ENCODE measurements at regions not wholly inside any gene's neighbourhood (a gene's known extent, or its start where the extent isn't known, plus 50 kb on each side); places are given as distances from the start of the nearest gene placed in this dataset.

DNA sequence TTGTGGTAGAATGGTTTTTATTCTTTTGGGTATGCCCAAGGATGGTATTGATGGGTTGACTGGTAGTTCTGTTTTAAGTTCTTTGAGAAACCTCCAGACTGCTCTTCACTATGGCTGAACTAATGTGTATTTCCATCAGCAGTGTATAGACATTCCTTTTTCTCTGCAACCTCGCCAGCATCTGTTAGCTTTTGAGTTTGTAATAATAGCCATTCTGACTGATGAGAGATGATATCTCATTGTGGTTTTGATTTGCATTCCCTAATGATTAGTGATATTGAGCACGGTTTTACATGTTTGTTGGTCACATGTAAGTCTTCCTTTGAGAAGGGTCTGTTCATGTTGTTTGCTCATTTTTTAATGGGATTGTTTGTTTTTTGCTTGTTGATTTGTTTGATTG lies 1348.7 kb upstream of the NXPH2 start:
- ChIA-PET POLR2A (no interaction called here), CTCF (no interaction called here)
- ATAC-seq = no peak
- intact Hi-C loops (cut with micrococcal nuclease; ENCODE audit: unreplicated experiment) = no loop called here
- no peaks in the 10 kb centered on the region for H3K9me3 ChIP-seq (ENCODE audit: control insufficient read depth, insufficient read depth, low read depth, low read length)
- no peaks in the 10 kb centered on the region for H3K36me3 ChIP-seq (ENCODE audit: control insufficient read depth, insufficient read depth, low read length)
- no peaks in the 10 kb centered on the region for H3K4me1 ChIP-seq (ENCODE audit: control insufficient read depth, insufficient read depth, low read length)
- in situ Hi-C loops (cut with HindIII; ENCODE audit: low pct_unique_long_range_greater_than_20kb, low sequenced_read_pairs) = no loop called here
- no peaks in the 10 kb centered on the region for H3K27me3 ChIP-seq (ENCODE audit: control insufficient read depth, insufficient read depth, low read length)
- H3K4me3 ChIP-seq (ENCODE audit: low read depth in 2 of 2, low read length in 2 of 2) = no peak overlapping the region
- no peak for DNase-seq (ENCODE audit: low read depth, low spot score)
- TF ChIP-seq, protein P1, sequence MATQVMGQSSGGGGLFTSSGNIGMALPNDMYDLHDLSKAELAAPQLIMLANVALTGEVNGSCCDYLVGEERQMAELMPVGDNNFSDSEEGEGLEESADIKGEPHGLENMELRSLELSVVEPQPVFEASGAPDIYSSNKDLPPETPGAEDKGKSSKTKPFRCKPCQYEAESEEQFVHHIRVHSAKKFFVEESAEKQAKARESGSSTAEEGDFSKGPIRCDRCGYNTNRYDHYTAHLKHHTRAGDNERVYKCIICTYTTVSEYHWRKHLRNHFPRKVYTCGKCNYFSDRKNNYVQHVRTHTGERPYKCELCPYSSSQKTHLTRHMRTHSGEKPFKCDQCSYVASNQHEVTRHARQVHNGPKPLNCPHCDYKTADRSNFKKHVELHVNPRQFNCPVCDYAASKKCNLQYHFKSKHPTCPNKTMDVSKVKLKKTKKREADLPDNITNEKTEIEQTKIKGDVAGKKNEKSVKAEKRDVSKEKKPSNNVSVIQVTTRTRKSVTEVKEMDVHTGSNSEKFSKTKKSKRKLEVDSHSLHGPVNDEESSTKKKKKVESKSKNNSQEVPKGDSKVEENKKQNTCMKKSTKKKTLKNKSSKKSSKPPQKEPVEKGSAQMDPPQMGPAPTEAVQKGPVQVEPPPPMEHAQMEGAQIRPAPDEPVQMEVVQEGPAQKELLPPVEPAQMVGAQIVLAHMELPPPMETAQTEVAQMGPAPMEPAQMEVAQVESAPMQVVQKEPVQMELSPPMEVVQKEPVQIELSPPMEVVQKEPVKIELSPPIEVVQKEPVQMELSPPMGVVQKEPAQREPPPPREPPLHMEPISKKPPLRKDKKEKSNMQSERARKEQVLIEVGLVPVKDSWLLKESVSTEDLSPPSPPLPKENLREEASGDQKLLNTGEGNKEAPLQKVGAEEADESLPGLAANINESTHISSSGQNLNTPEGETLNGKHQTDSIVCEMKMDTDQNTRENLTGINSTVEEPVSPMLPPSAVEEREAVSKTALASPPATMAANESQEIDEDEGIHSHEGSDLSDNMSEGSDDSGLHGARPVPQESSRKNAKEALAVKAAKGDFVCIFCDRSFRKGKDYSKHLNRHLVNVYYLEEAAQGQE (IDR thresholded peaks at IDR 0.05; ENCODE audit: insufficient read depth in 1 of 2, low read depth in 2 of 2, low read length in 1 of 2) = no peak
- TF ChIP-seq POLR2AphosphoS5 (IDR thresholded peaks at IDR 0.05; ENCODE audit: low read depth, low read length) (no peak), SIN3A (IDR thresholded peaks at IDR 0.05; ENCODE audit: borderline replicate concordance, insufficient read depth, low read depth, low read length) (no peak), TCF7L2 (IDR thresholded peaks at IDR 0.05; ENCODE audit: low read depth, low read length) (no peak)
- TF ChIP-seq, protein P2, sequence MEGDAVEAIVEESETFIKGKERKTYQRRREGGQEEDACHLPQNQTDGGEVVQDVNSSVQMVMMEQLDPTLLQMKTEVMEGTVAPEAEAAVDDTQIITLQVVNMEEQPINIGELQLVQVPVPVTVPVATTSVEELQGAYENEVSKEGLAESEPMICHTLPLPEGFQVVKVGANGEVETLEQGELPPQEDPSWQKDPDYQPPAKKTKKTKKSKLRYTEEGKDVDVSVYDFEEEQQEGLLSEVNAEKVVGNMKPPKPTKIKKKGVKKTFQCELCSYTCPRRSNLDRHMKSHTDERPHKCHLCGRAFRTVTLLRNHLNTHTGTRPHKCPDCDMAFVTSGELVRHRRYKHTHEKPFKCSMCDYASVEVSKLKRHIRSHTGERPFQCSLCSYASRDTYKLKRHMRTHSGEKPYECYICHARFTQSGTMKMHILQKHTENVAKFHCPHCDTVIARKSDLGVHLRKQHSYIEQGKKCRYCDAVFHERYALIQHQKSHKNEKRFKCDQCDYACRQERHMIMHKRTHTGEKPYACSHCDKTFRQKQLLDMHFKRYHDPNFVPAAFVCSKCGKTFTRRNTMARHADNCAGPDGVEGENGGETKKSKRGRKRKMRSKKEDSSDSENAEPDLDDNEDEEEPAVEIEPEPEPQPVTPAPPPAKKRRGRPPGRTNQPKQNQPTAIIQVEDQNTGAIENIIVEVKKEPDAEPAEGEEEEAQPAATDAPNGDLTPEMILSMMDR (IDR thresholded peaks at IDR 0.05) = no peak
- H3K27ac ChIP-seq (ENCODE audit: low read length) = no peak overlapping the region
- no TSS peak for BruUV-seq (replicated peaks)

DNA sequence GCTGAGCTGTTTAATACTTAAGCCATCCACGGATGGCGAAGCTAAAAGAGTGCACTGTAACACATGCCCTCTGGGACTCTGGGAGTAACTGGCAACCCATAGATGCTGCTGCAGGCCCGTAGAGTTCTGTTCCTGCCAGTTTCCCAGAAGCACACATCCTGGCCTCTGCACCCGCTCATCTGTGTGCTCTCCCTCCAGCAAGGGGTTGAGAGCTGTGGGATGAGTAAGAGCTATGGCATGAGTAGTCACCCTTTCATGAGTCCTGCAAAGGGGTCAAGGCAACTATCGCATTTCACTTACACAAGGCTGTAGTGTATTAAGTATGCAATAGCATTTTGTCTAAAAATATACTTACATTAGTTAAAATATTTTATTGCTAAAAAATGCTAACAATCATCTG lies 1341.8 kb upstream of the NXPH2 start:
- Histone ChIP-seq H3K4me3 (ENCODE audit: low read depth in 2 of 2, low read length in 2 of 2) (no peak overlapping the region), H3K27ac (ENCODE audit: low read length) (no peak overlapping the region), H3K9me3 (ENCODE audit: control insufficient read depth, insufficient read depth, low read depth, low read length) (no peaks in the 10 kb centered on the region), H3K4me1 (ENCODE audit: control insufficient read depth, insufficient read depth, low read length) (no peaks in the 10 kb centered on the region), H3K27me3 (ENCODE audit: control insufficient read depth, insufficient read depth, low read length) (no peaks in the 10 kb centered on the region), H3K36me3 (ENCODE audit: control insufficient read depth, insufficient read depth, low read length) (no peaks in the 10 kb centered on the region)
- intact Hi-C loops (cut with micrococcal nuclease; ENCODE audit: unreplicated experiment) = no loop called here
- TF ChIP-seq SIN3A (IDR thresholded peaks at IDR 0.05; ENCODE audit: borderline replicate concordance, insufficient read depth, low read depth, low read length) (no peak), POLR2AphosphoS5 (IDR thresholded peaks at IDR 0.05; ENCODE audit: low read depth, low read length) (no peak), TCF7L2 (IDR thresholded peaks at IDR 0.05; ENCODE audit: low read depth, low read length) (no peak)
- TF ChIP-seq, protein P2 (IDR thresholded peaks at IDR 0.05) = no peak
- TF ChIP-seq, protein P1 (IDR thresholded peaks at IDR 0.05; ENCODE audit: insufficient read depth in 1 of 2, low read depth in 2 of 2, low read length in 1 of 2) = no peak
- no peak for DNase-seq (ENCODE audit: low read depth, low spot score)
- ChIA-PET CTCF (no interaction called here), POLR2A (no interaction called here)
- in situ Hi-C loops (cut with HindIII; ENCODE audit: low pct_unique_long_range_greater_than_20kb, low sequenced_read_pairs) = no loop called here
- no peak for ATAC-seq
- BruUV-seq (replicated peaks) = no TSS peak
